ENCODE measurements at regions not wholly inside any gene's neighbourhood (a gene's known extent, or its start where the extent isn't known, plus 50 kb on each side); places are given as distances from the start of the nearest gene placed in this dataset.

DNA sequence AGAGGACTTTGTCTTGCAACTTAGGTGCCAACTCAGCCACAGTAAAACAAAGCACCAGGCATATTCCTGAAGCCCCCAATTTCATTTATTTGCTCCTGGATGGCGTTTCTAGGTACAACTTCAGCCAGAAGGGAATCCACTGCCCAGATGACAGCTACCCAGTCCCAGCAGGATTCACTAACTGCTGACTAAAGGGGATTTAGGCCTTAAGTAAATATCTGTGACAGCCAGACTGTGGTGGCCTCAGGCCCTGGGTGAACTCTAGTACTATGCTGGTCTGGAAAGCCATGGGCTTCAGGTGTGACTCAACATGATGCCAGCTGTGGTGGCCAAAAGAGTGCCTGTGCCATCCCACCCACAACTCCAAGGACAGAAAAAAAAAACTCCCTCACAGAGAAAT lies 396.1 kb upstream of the CCNG1 start:
- TF ChIP-seq, protein P1, sequence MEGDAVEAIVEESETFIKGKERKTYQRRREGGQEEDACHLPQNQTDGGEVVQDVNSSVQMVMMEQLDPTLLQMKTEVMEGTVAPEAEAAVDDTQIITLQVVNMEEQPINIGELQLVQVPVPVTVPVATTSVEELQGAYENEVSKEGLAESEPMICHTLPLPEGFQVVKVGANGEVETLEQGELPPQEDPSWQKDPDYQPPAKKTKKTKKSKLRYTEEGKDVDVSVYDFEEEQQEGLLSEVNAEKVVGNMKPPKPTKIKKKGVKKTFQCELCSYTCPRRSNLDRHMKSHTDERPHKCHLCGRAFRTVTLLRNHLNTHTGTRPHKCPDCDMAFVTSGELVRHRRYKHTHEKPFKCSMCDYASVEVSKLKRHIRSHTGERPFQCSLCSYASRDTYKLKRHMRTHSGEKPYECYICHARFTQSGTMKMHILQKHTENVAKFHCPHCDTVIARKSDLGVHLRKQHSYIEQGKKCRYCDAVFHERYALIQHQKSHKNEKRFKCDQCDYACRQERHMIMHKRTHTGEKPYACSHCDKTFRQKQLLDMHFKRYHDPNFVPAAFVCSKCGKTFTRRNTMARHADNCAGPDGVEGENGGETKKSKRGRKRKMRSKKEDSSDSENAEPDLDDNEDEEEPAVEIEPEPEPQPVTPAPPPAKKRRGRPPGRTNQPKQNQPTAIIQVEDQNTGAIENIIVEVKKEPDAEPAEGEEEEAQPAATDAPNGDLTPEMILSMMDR (IDR thresholded peaks at IDR 0.05): no peak
- TF ChIP-seq POLR2A (IDR thresholded peaks at IDR 0.05): no peak
